Left lung (tissue), 4 donors: ENCODE measurements at regions not wholly inside any gene's neighbourhood (a gene's known extent, or its start where the extent isn't known, plus 50 kb on each side); places are given as distances from the start of the nearest gene placed in this dataset.

ENCODE experiments used
- ATAC-seq: fragments of 200-7000 bp; cut with Tn5 transposase; one replicate; pipeline ENCODE4 v1.9.1; 2020; ENCODE audit warnings: moderate library complexity
- DNase-seq, 4 donors: peaks; one replicate each; pipeline ENCODE4 v3.0.0-alpha.2; 2013 to 2020
- H3K27ac ChIP-seq, 2 donors: fragments of 200-600 bp; sonication (generic) in 1 of 2; one replicate each; pipeline versions ENCODE4 v1.5.0 to v1.8.0; 2020 to 2021
- H3K27me3 ChIP-seq, 2 donors: fragments of 200-600 bp; sonication (generic) in 1 of 2; one replicate each; pipeline versions ENCODE4 v1.5.0 to v1.8.0; 2020 to 2021
- H3K36me3 ChIP-seq, 2 donors: fragments of 200-600 bp; sonication (generic) in 1 of 2; one replicate each; pipeline versions ENCODE4 v1.5.0 to v1.8.0; 2020 to 2021
- H3K4me1 ChIP-seq, 2 donors: fragments of 200-600 bp; one replicate each; pipeline ENCODE4 v1.8.0; 2021
- H3K4me3 ChIP-seq, 2 donors: fragments of 200-600 bp; sonication (generic) in 1 of 2; one replicate each; pipeline versions ENCODE4 v1.5.0 to v1.8.0; 2020 to 2021; ENCODE audit warnings: mild to moderate bottlenecking in 1 of 2
- H3K9me3 ChIP-seq, 2 donors: fragments of 200-600 bp; sonication (generic) in 1 of 2; one replicate each; pipeline versions ENCODE4 v1.5.0 to v1.8.0; 2020 to 2021
- intact Hi-C, 2 donors: fragments of 100-400 bp; cut with DNase I; formaldehyde crosslinking; loops; one replicate each; pipeline versions ENCODE4 v1.11.2 to v1.14.2; 2022
- TF ChIP-seq, protein P1 (sequence below), 2 donors: fragments of 200-600 bp; sonication (generic) in 1 of 2; IDR thresholded peaks; one replicate each; pipeline versions ENCODE4 v1.5.0 to v1.8.0; 2021; ENCODE audit warnings: antibody characterized with exemption in 2 of 2
- donor health status: DM: no; HTN: yes; CAD: no.
- donor health status: DM: no; HTN: no; CAD: no.

GRCh38 chr10:117720931-117721835, 178.6 kb downstream of the EMX2 start:
- TF ChIP-seq, protein P1, sequence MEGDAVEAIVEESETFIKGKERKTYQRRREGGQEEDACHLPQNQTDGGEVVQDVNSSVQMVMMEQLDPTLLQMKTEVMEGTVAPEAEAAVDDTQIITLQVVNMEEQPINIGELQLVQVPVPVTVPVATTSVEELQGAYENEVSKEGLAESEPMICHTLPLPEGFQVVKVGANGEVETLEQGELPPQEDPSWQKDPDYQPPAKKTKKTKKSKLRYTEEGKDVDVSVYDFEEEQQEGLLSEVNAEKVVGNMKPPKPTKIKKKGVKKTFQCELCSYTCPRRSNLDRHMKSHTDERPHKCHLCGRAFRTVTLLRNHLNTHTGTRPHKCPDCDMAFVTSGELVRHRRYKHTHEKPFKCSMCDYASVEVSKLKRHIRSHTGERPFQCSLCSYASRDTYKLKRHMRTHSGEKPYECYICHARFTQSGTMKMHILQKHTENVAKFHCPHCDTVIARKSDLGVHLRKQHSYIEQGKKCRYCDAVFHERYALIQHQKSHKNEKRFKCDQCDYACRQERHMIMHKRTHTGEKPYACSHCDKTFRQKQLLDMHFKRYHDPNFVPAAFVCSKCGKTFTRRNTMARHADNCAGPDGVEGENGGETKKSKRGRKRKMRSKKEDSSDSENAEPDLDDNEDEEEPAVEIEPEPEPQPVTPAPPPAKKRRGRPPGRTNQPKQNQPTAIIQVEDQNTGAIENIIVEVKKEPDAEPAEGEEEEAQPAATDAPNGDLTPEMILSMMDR (IDR thresholded peaks at IDR 0.05) = no peak
- Histone ChIP-seq H3K27me3 (peaks cover 0 to 43% of the 10 kb centered on the region in 2 donors), H3K9me3 (no peaks in the 10 kb centered on the region), H3K4me1 (no peaks in the 10 kb centered on the region), H3K4me3 (no peak overlapping the region), H3K27ac (no peak overlapping the region), H3K36me3 (no peaks in the 10 kb centered on the region)
- ATAC-seq = no peak
- DNase-seq = peak in 1 of 4 donors; percentile 18
- intact Hi-C loops = no loop called here

GRCh38 chr10:117721873-117722272, 179.3 kb downstream of the EMX2 start:
- Histone ChIP-seq H3K27ac (no peak overlapping the region), H3K4me1 (no peaks in the 10 kb centered on the region), H3K36me3 (no peaks in the 10 kb centered on the region), H3K4me3 (no peak overlapping the region), H3K9me3 (no peaks in the 10 kb centered on the region), H3K27me3 (peaks cover 0 to 43% of the 10 kb centered on the region in 2 donors)
- ATAC-seq (no peak), DNase-seq (no peak)
- intact Hi-C loops = no loop called here
- TF ChIP-seq, protein P1 (IDR thresholded peaks at IDR 0.05) = no peak

DNA sequence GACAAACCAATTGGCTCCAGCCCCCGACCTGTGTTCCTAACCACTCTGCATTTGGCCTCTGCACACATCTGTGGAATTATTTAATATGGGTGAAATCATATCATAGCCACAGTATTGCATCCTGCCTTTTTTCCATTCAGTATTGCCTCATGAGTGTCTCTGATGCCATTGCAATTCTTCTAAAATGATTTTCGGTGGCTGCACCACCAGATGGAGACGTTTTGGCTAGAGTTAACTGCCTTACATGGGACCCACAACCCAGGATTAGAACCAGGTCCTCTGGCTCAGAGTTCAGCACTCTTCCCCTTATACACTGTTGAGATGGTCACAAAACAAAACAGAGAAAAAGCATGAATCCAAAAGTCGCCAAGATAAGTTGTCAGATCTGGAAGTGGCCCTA, 180.8 kb downstream of the EMX2 start:
- DNase-seq = no peak
- peaks cover 0 to 48% of the 10 kb centered on the region in 2 donors for H3K27me3 ChIP-seq
- no peaks in the 10 kb centered on the region for H3K36me3 ChIP-seq
- no peaks in the 10 kb centered on the region for H3K9me3 ChIP-seq
- H3K4me1 ChIP-seq = no peaks in the 10 kb centered on the region
- ATAC-seq = no peak
- no peak overlapping the region for H3K4me3 ChIP-seq
- TF ChIP-seq, protein P1 (IDR thresholded peaks at IDR 0.05) = no peak
- intact Hi-C loops = no loop called here
- H3K27ac ChIP-seq = no peak overlapping the region

- no peak for DNase-seq
- TF ChIP-seq, protein P1 (IDR thresholded peaks at IDR 0.05) = no peak
- no peak overlapping the region for H3K4me3 ChIP-seq
- no peak overlapping the region for H3K27ac ChIP-seq
- ATAC-seq = no peak
- peaks cover 0 to 58% of the 10 kb centered on the region in 2 donors for H3K27me3 ChIP-seq
- intact Hi-C loops = no loop called here
- no peaks in the 10 kb centered on the region for H3K9me3 ChIP-seq
- no peaks in the 10 kb centered on the region for H3K36me3 ChIP-seq
- no peaks in the 10 kb centered on the region for H3K4me1 ChIP-seq
Observed at GRCh38 chr10:117725993-117726392, 183.4 kb downstream of the EMX2 start.

DNA sequence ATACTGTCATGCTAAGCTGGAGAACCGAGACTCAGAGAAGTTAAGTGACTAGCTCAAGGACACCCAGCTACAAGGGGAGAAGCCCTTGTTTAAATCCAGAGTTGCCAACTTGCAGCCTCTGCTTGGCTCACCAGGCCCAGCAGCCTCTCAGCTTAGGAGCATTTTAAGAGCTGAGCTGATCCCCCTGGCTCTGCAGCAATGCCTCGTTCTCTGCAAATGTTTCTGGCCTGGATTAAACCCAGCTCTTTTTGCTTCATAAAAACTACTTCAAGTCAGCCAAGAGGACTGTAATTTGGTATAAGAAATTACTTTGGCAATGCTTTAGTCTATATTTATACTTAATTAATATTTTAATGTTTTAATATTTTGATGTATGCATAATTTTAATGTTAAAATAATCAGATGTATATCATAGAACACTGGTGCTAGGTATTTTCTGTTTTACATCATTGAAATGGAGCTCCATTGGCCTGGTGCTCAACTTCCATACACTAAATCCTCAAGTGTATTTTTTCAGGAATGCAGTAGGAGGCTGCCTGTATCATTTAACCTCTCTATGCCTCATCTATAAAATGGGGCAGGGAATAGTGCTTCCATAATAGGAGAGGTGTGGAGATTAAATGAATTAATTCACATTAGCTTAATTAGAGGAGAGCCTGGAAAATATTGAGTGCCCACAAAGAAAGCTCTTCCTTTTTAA, 184.2 kb downstream of the EMX2 start:
- H3K4me1 ChIP-seq = no peaks in the 10 kb centered on the region
- H3K27ac ChIP-seq = no peak overlapping the region
- H3K27me3 ChIP-seq = peaks cover 0 to 58% of the 10 kb centered on the region in 2 donors
- H3K4me3 ChIP-seq = no peak overlapping the region
- intact Hi-C loops = no loop called here
- no peak for ATAC-seq
- TF ChIP-seq, protein P1 (IDR thresholded peaks at IDR 0.05) = no peak
- H3K36me3 ChIP-seq = no peaks in the 10 kb centered on the region
- H3K9me3 ChIP-seq = no peaks in the 10 kb centered on the region
- no peak for DNase-seq
